ENCODE measurements at regions not wholly inside any gene's neighbourhood (a gene's known extent, or its start where the extent isn't known, plus 50 kb on each side); places are given as distances from the start of the nearest gene placed in this dataset.
"Not testable (repeated sequence)": the region's sequence is repeated elsewhere in the genome, so short reads cannot be mapped to it uniquely, and the experiment has no call there.

- no peak overlapping the region for H3K4me3 ChIP-seq
- no TSS peak for BruUV-seq (replicated peaks)
- ChIA-PET CTCF (interaction anchor here (0.7 kb wide), 1 partner anchor 1822 kb away, joined by 4 read pairs; no protein-coding TSS in a partner anchor), POLR2A (ENCODE audit: unreplicated experiment) (no interaction called here)
- no peaks in the 10 kb centered on the region for H3F3A ChIP-seq (ENCODE audit: insufficient read depth, low read depth)
- DNase-seq, result peak in 1 of 2 experiments; percentile 68
- H3K27ac ChIP-seq, result no peak overlapping the region
- intact Hi-C loops (cut with micrococcal nuclease; ENCODE audit: unreplicated experiment), result no loop called here
- no peaks in the 10 kb centered on the region for H4K20me1 ChIP-seq (ENCODE audit: insufficient read depth)
- no peaks in the 10 kb centered on the region for H3K79me2 ChIP-seq (ENCODE audit: low read depth)
- H3K36me3 ChIP-seq (ENCODE audit: low read depth), result no peaks in the 10 kb centered on the region
- no peak for TF ChIP-seq EZH2 (IDR thresholded peaks at IDR 0.05; ENCODE audit: low read depth)
- TF ChIP-seq, protein P1, sequence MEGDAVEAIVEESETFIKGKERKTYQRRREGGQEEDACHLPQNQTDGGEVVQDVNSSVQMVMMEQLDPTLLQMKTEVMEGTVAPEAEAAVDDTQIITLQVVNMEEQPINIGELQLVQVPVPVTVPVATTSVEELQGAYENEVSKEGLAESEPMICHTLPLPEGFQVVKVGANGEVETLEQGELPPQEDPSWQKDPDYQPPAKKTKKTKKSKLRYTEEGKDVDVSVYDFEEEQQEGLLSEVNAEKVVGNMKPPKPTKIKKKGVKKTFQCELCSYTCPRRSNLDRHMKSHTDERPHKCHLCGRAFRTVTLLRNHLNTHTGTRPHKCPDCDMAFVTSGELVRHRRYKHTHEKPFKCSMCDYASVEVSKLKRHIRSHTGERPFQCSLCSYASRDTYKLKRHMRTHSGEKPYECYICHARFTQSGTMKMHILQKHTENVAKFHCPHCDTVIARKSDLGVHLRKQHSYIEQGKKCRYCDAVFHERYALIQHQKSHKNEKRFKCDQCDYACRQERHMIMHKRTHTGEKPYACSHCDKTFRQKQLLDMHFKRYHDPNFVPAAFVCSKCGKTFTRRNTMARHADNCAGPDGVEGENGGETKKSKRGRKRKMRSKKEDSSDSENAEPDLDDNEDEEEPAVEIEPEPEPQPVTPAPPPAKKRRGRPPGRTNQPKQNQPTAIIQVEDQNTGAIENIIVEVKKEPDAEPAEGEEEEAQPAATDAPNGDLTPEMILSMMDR (conservative IDR thresholded peaks at IDR 0.05), result no peak
- H3K9me2 ChIP-seq (ENCODE audit: insufficient read depth), result no peaks in the 10 kb centered on the region
- no peak overlapping the region for H2AFZ ChIP-seq
- no peak overlapping the region for H3K4me2 ChIP-seq
- H3K9me3 ChIP-seq (ENCODE audit: insufficient read depth, low read depth), result no peaks in the 10 kb centered on the region
- 0 out of 2 replicates have a peak, but pooled peaks cover 8% of the 10 kb centered on the region for H3K4me1 ChIP-seq (replicated peaks; ENCODE audit: insufficient read depth)
- no peaks in the 10 kb centered on the region for H3K27me3 ChIP-seq (ENCODE audit: insufficient read depth, low read depth)
Observed at GRCh38 chr7:125423458-125424155, 494.0 kb upstream of the POT1 start.

DNA sequence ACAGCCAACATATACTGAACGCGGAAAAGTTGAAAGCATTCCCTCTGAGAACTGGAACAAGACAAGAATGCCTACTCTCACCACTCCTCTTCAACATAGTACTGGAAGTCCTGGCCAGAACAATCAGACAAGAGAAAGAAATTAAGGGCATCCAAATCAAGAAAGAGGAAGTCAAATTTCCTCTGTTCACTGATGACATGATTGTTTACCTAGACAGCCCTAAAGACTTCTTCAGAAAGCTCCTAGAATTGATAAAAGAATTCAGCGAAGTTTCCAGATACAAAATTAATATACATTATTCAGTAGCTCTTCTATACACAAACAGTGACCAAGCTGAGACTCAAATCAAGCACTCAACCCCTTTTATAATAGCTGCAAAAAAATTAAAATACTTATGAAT lies 491.8 kb upstream of the POT1 start:
- CTCF ChIA-PET; H3K79me2 ChIP-seq (ENCODE audit: low read depth); H3K9me3 ChIP-seq (ENCODE audit: insufficient read depth, low read depth); H3K36me3 ChIP-seq (ENCODE audit: low read depth); H3K4me2 ChIP-seq; BruUV-seq (replicated peaks); H4K20me1 ChIP-seq (ENCODE audit: insufficient read depth); H3K4me1 ChIP-seq (replicated peaks; ENCODE audit: insufficient read depth); intact Hi-C loops (cut with micrococcal nuclease; ENCODE audit: unreplicated experiment); H3K4me3 ChIP-seq; H3K27me3 ChIP-seq (ENCODE audit: insufficient read depth, low read depth); H3K27ac ChIP-seq; H2AFZ ChIP-seq; H3F3A ChIP-seq (ENCODE audit: insufficient read depth, low read depth); H3K9me2 ChIP-seq (ENCODE audit: insufficient read depth); DNase-seq; POLR2A ChIA-PET (ENCODE audit: unreplicated experiment): not testable (repeated sequence)

DNA sequence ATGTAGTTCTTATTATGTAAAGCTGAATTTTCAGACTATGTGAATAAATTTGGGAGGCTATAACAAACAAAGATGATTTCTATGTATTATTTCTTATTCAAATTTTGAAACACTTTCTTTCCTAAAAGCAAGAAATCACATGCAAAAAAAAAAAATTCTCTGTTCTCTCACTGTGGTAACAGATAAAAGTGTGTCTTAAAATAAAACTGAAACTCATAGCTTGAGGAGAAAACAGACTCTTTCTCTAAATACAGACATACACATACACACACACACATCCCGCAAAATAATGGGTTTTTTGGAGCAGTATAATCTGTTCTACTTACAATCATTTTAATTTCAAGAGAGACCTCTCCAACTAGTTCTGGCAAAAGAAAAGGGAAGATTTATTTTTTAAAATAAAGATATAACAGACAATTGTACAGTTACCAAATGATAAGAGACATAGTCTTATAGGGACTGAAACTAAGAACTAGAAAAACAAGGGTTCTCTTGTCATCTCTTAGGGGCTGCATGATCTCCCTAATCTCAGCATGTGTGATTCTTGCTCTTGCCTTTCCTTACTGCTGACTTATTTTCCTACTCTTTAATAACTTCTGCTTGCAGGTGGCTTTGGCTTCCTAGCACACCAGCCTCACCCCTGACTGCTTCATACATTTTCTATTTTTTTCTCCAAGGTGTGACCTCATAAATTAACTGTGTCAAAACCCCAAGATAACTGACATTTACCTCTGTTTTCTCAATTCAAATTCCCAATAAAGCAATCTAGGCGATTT lies 483.5 kb upstream of the POT1 start:
- Histone ChIP-seq H3K4me1 (replicated peaks; ENCODE audit: insufficient read depth) (no peaks in the 10 kb centered on the region), H3K27ac (no peak overlapping the region), H3K4me3 (no peak overlapping the region), H3F3A (ENCODE audit: insufficient read depth, low read depth) (no peaks in the 10 kb centered on the region), H4K20me1 (ENCODE audit: insufficient read depth) (no peaks in the 10 kb centered on the region), H2AFZ (no peak overlapping the region), H3K27me3 (ENCODE audit: insufficient read depth, low read depth) (no peaks in the 10 kb centered on the region), H3K9me2 (ENCODE audit: insufficient read depth) (no peaks in the 10 kb centered on the region), H3K79me2 (ENCODE audit: low read depth) (no peaks in the 10 kb centered on the region), H3K9me3 (ENCODE audit: insufficient read depth, low read depth) (no peaks in the 10 kb centered on the region), H3K4me2 (no peak overlapping the region), H3K36me3 (ENCODE audit: low read depth) (no peaks in the 10 kb centered on the region)
- CTCF ChIA-PET, result interaction anchor here (0.7 kb wide), 1 partner anchor 1194 kb away, joined by 3 read pairs; no protein-coding TSS in a partner anchor
- TF ChIP-seq, protein P1 (conservative IDR thresholded peaks at IDR 0.05), result no peak
- POLR2A ChIA-PET (ENCODE audit: unreplicated experiment), result no interaction called here
- no peak for DNase-seq
- BruUV-seq (replicated peaks), result no TSS peak
- intact Hi-C loops (cut with micrococcal nuclease; ENCODE audit: unreplicated experiment), result no loop called here
